ENCODE measurements at regions not wholly inside any gene's neighbourhood (a gene's known extent, or its start where the extent isn't known, plus 50 kb on each side); places are given as distances from the start of the nearest gene placed in this dataset.

DNA sequence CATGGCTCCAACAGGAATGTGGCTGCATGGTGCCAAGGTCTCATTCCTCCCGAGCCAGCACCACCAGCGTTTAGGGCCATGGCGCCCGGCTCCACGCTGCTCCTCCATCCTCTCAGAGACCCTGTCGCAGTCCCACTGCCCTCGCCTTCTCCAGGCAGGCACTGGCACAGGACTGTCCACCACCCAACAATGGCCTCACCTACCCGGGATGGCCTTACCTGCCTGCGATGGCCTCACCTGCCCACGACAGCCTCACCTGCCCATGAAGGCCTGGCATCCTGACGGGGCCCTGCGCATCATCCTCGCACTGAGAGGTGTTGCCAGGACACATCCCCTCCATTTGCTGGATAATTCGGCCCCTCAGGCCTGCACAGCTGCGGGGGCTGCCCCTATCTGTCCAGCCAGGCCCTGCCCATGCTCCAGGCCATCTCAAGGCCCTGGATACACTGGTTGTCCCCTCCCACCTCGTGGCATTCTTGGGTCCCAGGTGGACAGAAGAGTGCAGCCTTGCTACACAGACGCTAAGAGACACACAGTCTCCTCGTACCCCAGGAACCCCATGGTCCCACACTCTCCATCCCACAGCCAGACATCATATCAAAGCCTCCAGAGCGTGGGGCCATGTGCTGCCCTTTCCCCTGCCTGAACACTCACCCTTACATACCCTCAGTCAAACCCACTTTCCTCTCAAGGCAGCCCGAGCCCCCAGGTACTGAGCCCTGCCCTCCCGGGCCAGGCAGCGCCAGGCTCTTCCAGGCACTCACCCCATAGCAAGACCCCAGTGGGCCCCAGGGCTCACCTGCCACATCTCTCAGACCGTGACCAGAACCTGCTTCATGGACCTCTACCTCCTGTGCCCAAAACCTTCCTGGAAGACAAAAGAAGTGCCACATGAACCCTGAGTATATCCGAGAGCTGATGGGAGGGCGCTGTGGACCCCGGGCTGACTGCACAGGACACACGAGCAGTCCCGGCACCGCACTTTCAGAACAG is 268.6 kb downstream of the EIPR1 start:
- TF ChIP-seq, protein P1, sequence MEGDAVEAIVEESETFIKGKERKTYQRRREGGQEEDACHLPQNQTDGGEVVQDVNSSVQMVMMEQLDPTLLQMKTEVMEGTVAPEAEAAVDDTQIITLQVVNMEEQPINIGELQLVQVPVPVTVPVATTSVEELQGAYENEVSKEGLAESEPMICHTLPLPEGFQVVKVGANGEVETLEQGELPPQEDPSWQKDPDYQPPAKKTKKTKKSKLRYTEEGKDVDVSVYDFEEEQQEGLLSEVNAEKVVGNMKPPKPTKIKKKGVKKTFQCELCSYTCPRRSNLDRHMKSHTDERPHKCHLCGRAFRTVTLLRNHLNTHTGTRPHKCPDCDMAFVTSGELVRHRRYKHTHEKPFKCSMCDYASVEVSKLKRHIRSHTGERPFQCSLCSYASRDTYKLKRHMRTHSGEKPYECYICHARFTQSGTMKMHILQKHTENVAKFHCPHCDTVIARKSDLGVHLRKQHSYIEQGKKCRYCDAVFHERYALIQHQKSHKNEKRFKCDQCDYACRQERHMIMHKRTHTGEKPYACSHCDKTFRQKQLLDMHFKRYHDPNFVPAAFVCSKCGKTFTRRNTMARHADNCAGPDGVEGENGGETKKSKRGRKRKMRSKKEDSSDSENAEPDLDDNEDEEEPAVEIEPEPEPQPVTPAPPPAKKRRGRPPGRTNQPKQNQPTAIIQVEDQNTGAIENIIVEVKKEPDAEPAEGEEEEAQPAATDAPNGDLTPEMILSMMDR (IDR thresholded peaks at IDR 0.05 in 2 of 3, conservative IDR thresholded peaks at IDR 0.05 in 1 of 3; ENCODE audit: borderline replicate concordance in 1 of 3, insufficient read depth in 1 of 3, low read depth in 2 of 3, low read length in 2 of 3): no peak
- TF ChIP-seq ELF1 (IDR thresholded peaks at IDR 0.05; ENCODE audit: borderline replicate concordance, low read depth) (no peak), EZH2 (IDR thresholded peaks at IDR 0.05) (no peak), POLR2A (IDR thresholded peaks at IDR 0.05; ENCODE audit: borderline replicate concordance, extremely low read depth, insufficient read depth, insufficient read length) (no peak), CEBPB (IDR thresholded peaks at IDR 0.05; ENCODE audit: low read depth) (no peak), JUND (IDR thresholded peaks at IDR 0.05) (no peak), POLR2AphosphoS5 (IDR thresholded peaks at IDR 0.05; ENCODE audit: low read depth, low read length) (no peak), RAD21 (IDR thresholded peaks at IDR 0.05; ENCODE audit: low read depth) (no peak), EZH2phosphoT487 (IDR thresholded peaks at IDR 0.05; ENCODE audit: borderline replicate concordance) (no peak), ZNF274 (IDR thresholded peaks at IDR 0.05; ENCODE audit: low read depth, low read length) (no peak)
- TF ChIP-seq, protein P2, sequence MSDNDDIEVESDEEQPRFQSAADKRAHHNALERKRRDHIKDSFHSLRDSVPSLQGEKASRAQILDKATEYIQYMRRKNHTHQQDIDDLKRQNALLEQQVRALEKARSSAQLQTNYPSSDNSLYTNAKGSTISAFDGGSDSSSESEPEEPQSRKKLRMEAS (IDR thresholded peaks at IDR 0.05): no peak
- TF ChIP-seq, protein P3, sequence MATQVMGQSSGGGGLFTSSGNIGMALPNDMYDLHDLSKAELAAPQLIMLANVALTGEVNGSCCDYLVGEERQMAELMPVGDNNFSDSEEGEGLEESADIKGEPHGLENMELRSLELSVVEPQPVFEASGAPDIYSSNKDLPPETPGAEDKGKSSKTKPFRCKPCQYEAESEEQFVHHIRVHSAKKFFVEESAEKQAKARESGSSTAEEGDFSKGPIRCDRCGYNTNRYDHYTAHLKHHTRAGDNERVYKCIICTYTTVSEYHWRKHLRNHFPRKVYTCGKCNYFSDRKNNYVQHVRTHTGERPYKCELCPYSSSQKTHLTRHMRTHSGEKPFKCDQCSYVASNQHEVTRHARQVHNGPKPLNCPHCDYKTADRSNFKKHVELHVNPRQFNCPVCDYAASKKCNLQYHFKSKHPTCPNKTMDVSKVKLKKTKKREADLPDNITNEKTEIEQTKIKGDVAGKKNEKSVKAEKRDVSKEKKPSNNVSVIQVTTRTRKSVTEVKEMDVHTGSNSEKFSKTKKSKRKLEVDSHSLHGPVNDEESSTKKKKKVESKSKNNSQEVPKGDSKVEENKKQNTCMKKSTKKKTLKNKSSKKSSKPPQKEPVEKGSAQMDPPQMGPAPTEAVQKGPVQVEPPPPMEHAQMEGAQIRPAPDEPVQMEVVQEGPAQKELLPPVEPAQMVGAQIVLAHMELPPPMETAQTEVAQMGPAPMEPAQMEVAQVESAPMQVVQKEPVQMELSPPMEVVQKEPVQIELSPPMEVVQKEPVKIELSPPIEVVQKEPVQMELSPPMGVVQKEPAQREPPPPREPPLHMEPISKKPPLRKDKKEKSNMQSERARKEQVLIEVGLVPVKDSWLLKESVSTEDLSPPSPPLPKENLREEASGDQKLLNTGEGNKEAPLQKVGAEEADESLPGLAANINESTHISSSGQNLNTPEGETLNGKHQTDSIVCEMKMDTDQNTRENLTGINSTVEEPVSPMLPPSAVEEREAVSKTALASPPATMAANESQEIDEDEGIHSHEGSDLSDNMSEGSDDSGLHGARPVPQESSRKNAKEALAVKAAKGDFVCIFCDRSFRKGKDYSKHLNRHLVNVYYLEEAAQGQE (IDR thresholded peaks at IDR 0.05; ENCODE audit: low read depth): no peak

Data from HCT116 (cell line).